ENCODE measurements at regions not wholly inside any gene's neighbourhood (a gene's known extent, or its start where the extent isn't known, plus 50 kb on each side); places are given as distances from the start of the nearest gene placed in this dataset.

DNA sequence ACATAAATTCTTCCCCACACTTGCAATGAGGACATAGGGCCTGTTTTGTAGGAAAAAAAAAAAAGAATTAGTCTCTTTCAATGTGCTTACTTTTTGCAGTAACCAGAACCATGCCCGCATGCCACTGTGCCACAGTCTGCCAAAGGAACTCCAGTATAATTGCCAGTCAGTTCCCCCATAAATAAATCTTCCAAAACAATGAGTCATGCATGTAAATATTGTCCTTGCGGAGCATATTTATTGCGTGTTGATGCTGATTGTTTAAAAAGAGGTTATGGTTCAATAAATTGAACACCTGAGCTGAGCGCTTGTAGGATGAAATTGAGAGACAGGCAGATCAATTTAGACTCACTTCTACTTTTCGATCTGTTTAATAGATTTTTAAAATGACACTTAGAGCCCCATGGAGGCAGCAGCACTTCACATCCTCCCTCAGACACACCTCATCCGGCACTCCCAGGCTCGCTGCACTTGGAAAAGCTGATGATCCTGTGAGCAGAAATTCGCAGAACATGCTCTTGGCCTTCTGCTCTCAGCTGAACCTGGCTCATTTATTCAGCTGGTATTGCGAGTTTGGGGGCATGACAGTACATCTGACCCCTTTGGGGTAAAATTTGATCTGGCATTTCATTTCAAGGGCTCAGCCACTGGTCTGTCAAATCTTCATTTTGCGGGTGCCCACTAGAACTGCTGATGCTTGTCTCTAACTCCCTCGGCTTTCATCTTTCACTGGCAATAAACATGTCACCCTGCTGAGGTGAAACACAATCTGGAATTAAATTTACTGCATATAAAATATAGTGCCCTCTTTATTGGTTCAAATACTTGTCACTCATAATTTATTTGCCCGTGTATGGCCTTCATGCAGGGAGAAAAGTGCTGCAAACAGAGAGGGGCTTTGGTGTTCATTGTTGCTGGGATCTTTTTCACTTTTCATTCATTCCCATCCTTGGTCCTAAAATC is 371.1 kb upstream of the POU3F2 start:
- no peak overlapping the region for H3K4me2 ChIP-seq (ENCODE audit: low read depth, low read length)
- no peak for DNase-seq

DNA sequence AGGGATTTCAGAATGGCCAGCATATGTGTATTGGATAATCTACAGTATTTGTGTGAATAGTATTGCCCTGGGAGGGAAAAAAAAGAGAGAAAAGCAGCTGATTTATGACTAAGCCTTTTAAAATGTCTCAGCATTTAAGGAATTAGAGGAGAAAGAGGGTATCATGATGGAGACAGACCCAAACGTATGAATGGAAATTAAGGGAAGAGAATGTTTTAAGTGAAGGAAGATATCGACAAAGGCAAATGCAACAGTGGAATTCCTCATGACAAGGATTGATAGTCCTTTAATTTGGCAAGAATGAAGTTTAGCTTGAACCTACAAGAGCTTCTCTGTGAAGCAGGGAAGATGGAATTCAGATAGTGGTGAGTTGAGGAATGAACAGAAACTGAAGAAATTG is 367.3 kb upstream of the POU3F2 start:
- Histone ChIP-seq H3K36me3 (replicated peaks; ENCODE audit: insufficient read depth, low read length) (no peaks in the 10 kb centered on the region), H3K9me2 (replicated peaks; ENCODE audit: insufficient read depth, low read length) (no peaks in the 10 kb centered on the region), H2AFZ (ENCODE audit: low read length) (no peak overlapping the region), H3F3A (ENCODE audit: insufficient read depth, low read length) (no peaks in the 10 kb centered on the region), H3K9me3 (replicated peaks; ENCODE audit: insufficient read depth, low read length) (no peaks in the 10 kb centered on the region), H3K9ac (ENCODE audit: low read length) (no peak overlapping the region), H3K4me1 (ENCODE audit: low read length) (0 out of 2 replicates have a peak, but pooled peaks cover 5% of the 10 kb centered on the region), H3K4me3 (ENCODE audit: low read length) (no peak overlapping the region), H3K79me2 (ENCODE audit: low read length) (no peaks in the 10 kb centered on the region), H4K20me1 (ENCODE audit: insufficient read depth, low read length) (no peaks in the 10 kb centered on the region), H3K4me2 (ENCODE audit: low read depth, low read length) (no peak overlapping the region), H3K27ac (ENCODE audit: low read length) (no peak overlapping the region), H3K27me3 (replicated peaks; ENCODE audit: insufficient read depth, low read length) (no peaks in the 10 kb centered on the region)
- DNase-seq: no peak
- TF ChIP-seq EZH2 (optimal IDR thresholded peaks at IDR 0.05; ENCODE audit: low read depth, low read length): no peak
- TF ChIP-seq, protein P1, sequence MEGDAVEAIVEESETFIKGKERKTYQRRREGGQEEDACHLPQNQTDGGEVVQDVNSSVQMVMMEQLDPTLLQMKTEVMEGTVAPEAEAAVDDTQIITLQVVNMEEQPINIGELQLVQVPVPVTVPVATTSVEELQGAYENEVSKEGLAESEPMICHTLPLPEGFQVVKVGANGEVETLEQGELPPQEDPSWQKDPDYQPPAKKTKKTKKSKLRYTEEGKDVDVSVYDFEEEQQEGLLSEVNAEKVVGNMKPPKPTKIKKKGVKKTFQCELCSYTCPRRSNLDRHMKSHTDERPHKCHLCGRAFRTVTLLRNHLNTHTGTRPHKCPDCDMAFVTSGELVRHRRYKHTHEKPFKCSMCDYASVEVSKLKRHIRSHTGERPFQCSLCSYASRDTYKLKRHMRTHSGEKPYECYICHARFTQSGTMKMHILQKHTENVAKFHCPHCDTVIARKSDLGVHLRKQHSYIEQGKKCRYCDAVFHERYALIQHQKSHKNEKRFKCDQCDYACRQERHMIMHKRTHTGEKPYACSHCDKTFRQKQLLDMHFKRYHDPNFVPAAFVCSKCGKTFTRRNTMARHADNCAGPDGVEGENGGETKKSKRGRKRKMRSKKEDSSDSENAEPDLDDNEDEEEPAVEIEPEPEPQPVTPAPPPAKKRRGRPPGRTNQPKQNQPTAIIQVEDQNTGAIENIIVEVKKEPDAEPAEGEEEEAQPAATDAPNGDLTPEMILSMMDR (IDR thresholded peaks at IDR 0.05; ENCODE audit: low read length): no peak
- no peak for TF ChIP-seq EZH2phosphoT487 (IDR thresholded peaks at IDR 0.05; ENCODE audit: low read length)

More for the DNA sequence above, 371.1 kb upstream of the POU3F2 start:
- Histone ChIP-seq H3K27me3 (replicated peaks; ENCODE audit: insufficient read depth, low read length) (no peaks in the 10 kb centered on the region), H3K9me2 (replicated peaks; ENCODE audit: insufficient read depth, low read length) (no peaks in the 10 kb centered on the region), H3F3A (ENCODE audit: insufficient read depth, low read length) (no peaks in the 10 kb centered on the region), H3K27ac (ENCODE audit: low read length) (no peak overlapping the region), H3K9me3 (replicated peaks; ENCODE audit: insufficient read depth, low read length) (no peaks in the 10 kb centered on the region), H4K20me1 (ENCODE audit: insufficient read depth, low read length) (no peaks in the 10 kb centered on the region), H3K36me3 (replicated peaks; ENCODE audit: insufficient read depth, low read length) (no peaks in the 10 kb centered on the region), H2AFZ (ENCODE audit: low read length) (no peak overlapping the region), H3K4me3 (ENCODE audit: low read length) (no peak overlapping the region), H3K4me1 (ENCODE audit: low read length) (0 out of 2 replicates have a peak, but pooled peaks cover 5% of the 10 kb centered on the region), H3K9ac (ENCODE audit: low read length) (no peak overlapping the region), H3K79me2 (ENCODE audit: low read length) (no peaks in the 10 kb centered on the region)
- TF ChIP-seq, protein P1 (IDR thresholded peaks at IDR 0.05; ENCODE audit: low read length): no peak
- TF ChIP-seq EZH2phosphoT487 (IDR thresholded peaks at IDR 0.05; ENCODE audit: low read length) (no peak), EZH2 (optimal IDR thresholded peaks at IDR 0.05; ENCODE audit: low read depth, low read length) (no peak)

DNA sequence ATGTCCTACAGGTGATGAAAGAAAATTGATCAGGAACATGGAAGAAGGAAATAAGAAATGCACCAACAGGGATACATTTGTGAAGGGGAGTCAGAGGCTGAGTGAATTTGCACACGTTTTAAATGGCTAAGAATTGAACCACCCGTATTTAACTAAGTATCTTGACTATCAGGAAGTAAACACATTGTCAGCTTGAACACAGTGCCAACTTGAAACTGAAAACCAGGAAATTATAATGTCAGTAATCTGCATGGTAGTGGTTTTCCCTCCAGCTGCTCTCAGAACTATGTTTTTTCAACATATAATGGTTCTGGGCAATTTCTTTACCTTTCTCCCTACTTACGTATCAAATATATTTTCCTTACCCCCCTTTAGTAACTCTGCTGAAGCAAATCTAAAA is 366.5 kb upstream of the POU3F2 start:
- no peaks in the 10 kb centered on the region for H3K36me3 ChIP-seq (replicated peaks; ENCODE audit: insufficient read depth, low read length)

More for the DNA sequence above, 366.5 kb upstream of the POU3F2 start:
- Histone ChIP-seq H3K9ac (ENCODE audit: low read length) (no peak overlapping the region), H3K9me2 (replicated peaks; ENCODE audit: insufficient read depth, low read length) (no peaks in the 10 kb centered on the region), H3K79me2 (ENCODE audit: low read length) (no peaks in the 10 kb centered on the region), H3K4me1 (ENCODE audit: low read length) (0 out of 2 replicates have a peak, but pooled peaks cover 5% of the 10 kb centered on the region), H3K9me3 (replicated peaks; ENCODE audit: insufficient read depth, low read length) (no peaks in the 10 kb centered on the region), H3F3A (ENCODE audit: insufficient read depth, low read length) (no peaks in the 10 kb centered on the region), H3K4me2 (ENCODE audit: low read depth, low read length) (peak overlapping the region; percentile 35), H4K20me1 (ENCODE audit: insufficient read depth, low read length) (no peaks in the 10 kb centered on the region), H3K4me3 (ENCODE audit: low read length) (no peak overlapping the region), H3K27me3 (replicated peaks; ENCODE audit: insufficient read depth, low read length) (no peaks in the 10 kb centered on the region), H3K27ac (ENCODE audit: low read length) (no peak overlapping the region), H2AFZ (ENCODE audit: low read length) (peak overlapping the region; percentile 47)
- TF ChIP-seq, protein P1 (IDR thresholded peaks at IDR 0.05; ENCODE audit: low read length): no peak
- TF ChIP-seq EZH2phosphoT487 (IDR thresholded peaks at IDR 0.05; ENCODE audit: low read length) (no peak), EZH2 (optimal IDR thresholded peaks at IDR 0.05; ENCODE audit: low read depth, low read length) (no peak)
- peak; percentile 55 for DNase-seq

Data from MM.1S (cell line).